AG04449 (cell line): ENCODE measurements at regions not wholly inside any gene's neighbourhood (a gene's known extent, or its start where the extent isn't known, plus 50 kb on each side); places are given as distances from the start of the nearest gene placed in this dataset.

Experiments used
- CTCF ChIA-PET: fragments of 350-600 bp; formaldehyde crosslinking; extraction: SDS; loops from one replicate; lab custom pipeline; 2021; ENCODE audit warnings: antibody characterized with exemption; lab: Yijun Ruan, JAX
- POLR2A ChIA-PET: fragments of 400-600, 350-600 bp; formaldehyde crosslinking; extraction: SDS; loops from one replicate; lab custom pipeline; 2020; ENCODE audit warnings: antibody characterized with exemption, inconsistent platforms; lab: Yijun Ruan, JAX
- DNase-seq: peaks from one replicate; pipeline ENCODE4 v3.0.0-alpha.2; 2010; ENCODE audit warnings: low read depth, low spot score
- H3K4me3 ChIP-seq: 2 replicates; pipeline ENCODE4 v1.5.1; 2011; ENCODE audit warnings: low read depth, mild to moderate bottlenecking, control low read depth, low read length
- CTCF ChIP-seq: IDR thresholded peaks from one replicate; pipeline ENCODE4 v1.5.1; 2011; ENCODE audit warnings: mild to moderate bottlenecking, moderate library complexity, low read length, control low read depth, inconsistent platforms; ENCODE audit not compliant: insufficient read depth; ENCODE audit errors: missing control alignments

- no peak for DNase-seq
- TF ChIP-seq CTCF = no peak
- POLR2A ChIA-PET = no interaction called here
- CTCF ChIA-PET = no interaction called here
- H3K4me3 ChIP-seq = no peak overlapping the region
Measured at GRCh38 chr5:60529001-60529400, 171.0 kb downstream of the DEPDC1B start.

GRCh38 chr5:60527072-60527471 lies 172.9 kb downstream of the DEPDC1B start:
- no peak for DNase-seq
- H3K4me3 ChIP-seq = no peak overlapping the region
- CTCF ChIA-PET = no interaction called here
- no peak for TF ChIP-seq CTCF
- POLR2A ChIA-PET = no interaction called here

GRCh38 chr5:60526336-60526875 lies 173.6 kb downstream of the DEPDC1B start:
- TF ChIP-seq CTCF = no peak
- ChIA-PET CTCF (no interaction called here), POLR2A (no interaction called here)
- H3K4me3 ChIP-seq = no peak overlapping the region
- DNase-seq = no peak

GRCh38 chr5:60522292-60522905 lies 177.6 kb downstream of the DEPDC1B start:
- POLR2A ChIA-PET = no interaction called here
- no peak for TF ChIP-seq CTCF
- no peak overlapping the region for H3K4me3 ChIP-seq
- CTCF ChIA-PET = no interaction called here
- no peak for DNase-seq

GRCh38 chr5:60521376-60522291 lies 178.3 kb downstream of the DEPDC1B start:
- H3K4me3 ChIP-seq = no peak overlapping the region
- CTCF ChIA-PET = no interaction called here
- DNase-seq = no peak
- POLR2A ChIA-PET = no interaction called here
- no peak for TF ChIP-seq CTCF
